ENCODE measurements at regions not wholly inside any gene's neighbourhood (a gene's known extent, or its start where the extent isn't known, plus 50 kb on each side); places are given as distances from the start of the nearest gene placed in this dataset.

GRCh38 chr11:134736251-134736947 is 324.4 kb upstream of the B3GAT1 start (continued):
- TF ChIP-seq CHD7 (IDR thresholded peaks at IDR 0.05; ENCODE audit: insufficient replicate concordance, low read length) (no peak), SIN3A (conservative IDR thresholded peaks at IDR 0.05 in 1 of 2, IDR thresholded peaks at IDR 0.05 in 1 of 2; ENCODE audit: low read depth in 1 of 2, low read length in 2 of 2) (no peak), RBBP5 (IDR thresholded peaks at IDR 0.05; ENCODE audit: borderline replicate concordance, low read depth, low read length) (no peak), CHD2 (IDR thresholded peaks at IDR 0.05; ENCODE audit: low read length) (no peak), MAFK (IDR thresholded peaks at IDR 0.05; ENCODE audit: low read depth, low read length) (no peak), SIX5 (IDR thresholded peaks at IDR 0.05; ENCODE audit: low read depth, low read length) (no peak), CBX8 (IDR thresholded peaks at IDR 0.05; ENCODE audit: borderline replicate concordance, low read depth, low read length) (no peak), SRF (IDR thresholded peaks at IDR 0.05; ENCODE audit: low read depth, low read length) (no peak), CBX5 (IDR thresholded peaks at IDR 0.05; ENCODE audit: low read depth, low read length) (no peak)
